Hindlimb muscle (tissue), 1 donor: ENCODE measurements at regions not wholly inside any gene's neighbourhood (a gene's known extent, or its start where the extent isn't known, plus 50 kb on each side); places are given as distances from the start of the nearest gene placed in this dataset.

Experiments used
- DNase-seq: peaks from one replicate; pipeline ENCODE4 v3.0.0-alpha.2; 2013

DNA sequence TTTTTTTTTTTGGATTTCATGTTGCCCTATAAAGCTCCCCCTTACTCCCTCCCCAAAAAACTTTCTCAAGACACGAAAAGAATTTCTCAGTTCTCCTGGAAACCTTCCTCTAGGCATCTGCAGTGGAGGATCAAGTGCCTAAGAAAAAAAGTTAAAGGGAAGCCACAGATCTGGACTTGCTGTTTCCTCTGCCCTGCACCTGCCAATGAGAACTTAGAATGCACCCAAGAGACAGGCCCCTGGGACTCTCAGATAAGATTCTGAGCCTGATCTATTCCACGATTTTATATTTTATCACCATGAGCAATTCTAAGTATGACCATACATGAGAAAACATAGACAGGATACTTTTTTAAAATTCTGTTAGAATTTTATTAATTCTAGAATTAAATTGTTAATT lies 728.9 kb downstream of the BCL11B start:
- DNase-seq = no peak

DNA sequence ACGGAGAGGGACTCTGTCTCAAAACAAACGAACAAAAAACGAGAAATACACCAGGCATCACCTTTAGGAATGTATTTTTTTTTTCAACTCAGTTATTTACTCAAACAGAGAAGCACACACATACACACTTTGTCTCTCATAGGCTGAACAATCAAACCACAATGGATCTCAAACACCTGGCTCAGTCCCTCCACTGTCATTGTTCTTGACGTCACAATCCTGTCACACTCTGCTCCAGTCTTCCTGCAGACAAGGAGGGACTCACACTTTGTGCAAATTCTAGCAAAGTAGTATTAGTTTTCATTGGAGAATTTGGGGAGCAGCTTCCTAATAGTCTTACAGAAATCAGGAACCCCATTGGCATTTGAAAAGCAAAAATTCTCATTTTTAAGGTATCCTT lies 727.8 kb downstream of the BCL11B start:
- no peak for DNase-seq

DNA sequence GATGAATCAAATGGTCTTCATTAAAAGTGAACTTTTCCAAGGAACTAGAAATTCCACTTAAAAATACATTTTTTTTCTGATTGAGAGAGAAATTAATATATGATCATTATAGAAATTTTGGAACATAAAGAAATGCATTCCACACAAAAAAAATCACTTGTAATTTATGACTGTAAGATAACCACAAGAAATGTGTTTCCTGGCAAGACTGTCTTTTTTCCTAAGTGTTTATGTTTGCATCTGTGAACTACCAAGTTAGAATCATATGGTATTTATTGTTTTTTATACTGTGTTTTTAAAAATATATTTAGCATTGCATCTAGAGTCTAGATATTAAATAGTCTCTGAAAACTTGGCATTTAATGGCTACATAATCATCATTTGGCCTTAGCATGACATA lies 726.8 kb downstream of the BCL11B start:
- no peak for DNase-seq

DNA sequence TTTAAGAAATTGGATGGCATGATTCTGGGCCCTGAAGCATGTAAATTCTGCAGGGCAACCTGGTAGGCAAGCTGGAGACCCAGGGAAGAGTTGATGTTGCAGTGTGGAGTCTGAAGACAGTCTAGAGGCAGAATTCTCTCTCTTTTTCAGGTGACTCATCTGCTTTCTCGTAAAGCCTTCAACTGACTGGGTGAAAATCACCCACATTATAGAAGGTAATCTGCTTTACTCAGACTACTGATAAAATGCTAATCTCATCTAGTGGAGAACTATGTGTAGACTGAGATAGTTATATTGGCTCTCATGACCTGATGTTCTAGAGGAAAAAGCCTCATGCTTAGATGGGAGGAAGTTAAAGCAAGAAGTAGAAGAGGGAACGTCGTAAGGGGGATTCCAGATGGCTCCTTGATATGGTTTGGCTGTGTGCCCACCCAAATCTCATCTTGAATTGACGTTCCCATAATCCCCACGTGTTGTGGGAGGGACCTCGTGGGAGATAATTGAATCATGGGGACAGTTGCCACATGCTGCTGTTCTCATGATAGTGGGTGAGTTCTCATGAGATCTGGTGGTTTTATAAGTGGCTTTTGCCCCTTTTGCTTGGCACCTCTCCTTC lies 723.8 kb downstream of the BCL11B start:
- DNase-seq = no peak

DNA sequence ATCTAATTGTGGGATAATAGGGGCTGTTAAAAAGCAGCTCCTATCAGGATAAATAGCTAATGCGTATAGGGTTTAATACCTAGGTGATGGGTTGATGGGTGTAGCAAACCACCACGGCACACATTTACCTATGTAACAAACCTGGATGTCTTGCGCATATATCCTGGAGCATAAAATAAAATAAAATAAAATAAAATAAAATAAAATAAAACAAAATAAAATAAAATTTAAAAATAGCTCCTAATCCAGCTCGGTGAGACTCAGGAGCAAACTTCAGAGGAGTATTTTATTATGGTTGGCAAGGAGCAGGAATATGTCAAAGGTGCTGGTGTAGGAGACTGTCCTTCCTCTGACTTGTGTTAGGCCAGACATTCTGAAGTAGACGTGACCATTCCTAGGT lies 721.0 kb downstream of the BCL11B start:
- no peak for DNase-seq

DNA sequence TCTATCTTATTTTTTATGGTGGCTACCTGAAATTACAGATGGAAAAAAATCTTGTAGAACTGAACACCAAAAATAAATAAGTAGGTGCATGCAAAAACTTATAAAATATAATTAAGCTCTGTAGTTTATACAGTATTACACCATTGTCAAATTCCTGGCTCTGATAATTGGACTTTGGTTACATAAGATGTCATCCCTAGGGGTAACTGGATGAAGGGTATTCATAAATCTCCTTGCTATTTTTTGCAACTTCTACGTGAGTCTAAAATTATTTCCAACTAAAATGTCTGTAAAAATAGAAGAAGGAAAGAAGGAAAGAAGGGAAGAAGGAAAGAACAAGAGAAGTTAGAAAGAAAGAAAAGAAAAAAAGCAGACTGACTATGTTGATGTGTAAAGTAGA lies 716.6 kb downstream of the BCL11B start:
- DNase-seq = no peak

DNA sequence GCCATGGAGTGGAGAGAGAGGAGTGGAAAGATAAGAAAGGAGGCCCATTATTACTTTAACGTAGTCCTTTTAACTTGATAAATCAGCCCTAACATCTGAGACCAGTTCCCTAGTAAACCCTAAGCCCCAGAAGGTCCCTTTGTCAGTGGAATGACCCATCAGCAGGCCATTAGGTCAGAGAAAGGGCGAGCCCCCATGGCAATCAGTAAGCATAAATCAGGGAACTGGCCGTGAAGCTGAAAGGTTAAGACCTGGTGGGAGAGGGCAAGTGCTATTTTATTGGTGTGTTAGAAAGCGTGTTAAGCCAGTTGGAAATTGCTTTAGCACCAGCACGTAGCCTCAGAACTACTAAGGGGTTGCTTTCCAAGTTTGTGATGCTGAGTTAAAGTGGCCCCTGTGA lies 708.0 kb downstream of the BCL11B start:
- no peak for DNase-seq

DNA sequence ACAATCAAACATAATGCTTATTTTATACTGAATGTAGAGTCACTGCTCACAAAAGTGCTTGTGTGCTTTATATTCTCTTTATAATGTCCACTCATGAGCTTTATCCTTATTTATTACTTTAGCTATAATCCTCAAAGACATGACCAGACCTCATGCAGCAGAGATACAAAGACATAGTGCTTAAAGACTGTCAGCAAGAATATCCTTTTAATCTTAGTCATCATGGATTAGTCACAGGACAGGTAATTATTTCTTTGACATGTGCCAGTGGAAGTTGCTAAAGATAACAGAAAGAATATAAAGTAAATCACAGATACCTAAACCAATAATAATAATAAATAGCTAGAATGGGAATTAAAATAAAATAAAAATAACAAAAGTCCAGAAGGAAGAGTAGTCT lies 707.5 kb downstream of the BCL11B start:
- DNase-seq = no peak

DNA sequence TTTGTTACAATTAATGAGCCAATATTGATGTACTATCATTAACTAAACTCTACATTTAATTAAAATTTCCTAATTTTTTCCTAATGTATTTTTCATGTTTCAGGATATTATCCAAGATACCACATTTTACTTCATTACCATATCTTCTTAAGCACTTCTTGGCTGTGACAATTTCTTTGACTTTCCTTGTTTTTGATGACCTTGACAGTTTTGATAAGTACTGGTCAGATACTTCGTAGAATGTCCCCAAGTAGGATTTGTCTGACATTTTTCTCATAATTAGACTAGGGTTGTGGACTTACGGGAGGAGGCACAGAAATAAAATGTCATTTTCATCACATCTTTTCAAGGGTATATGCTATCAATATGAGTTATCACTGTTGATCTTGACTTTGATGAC lies 700.9 kb downstream of the BCL11B start:
- DNase-seq = no peak

DNA sequence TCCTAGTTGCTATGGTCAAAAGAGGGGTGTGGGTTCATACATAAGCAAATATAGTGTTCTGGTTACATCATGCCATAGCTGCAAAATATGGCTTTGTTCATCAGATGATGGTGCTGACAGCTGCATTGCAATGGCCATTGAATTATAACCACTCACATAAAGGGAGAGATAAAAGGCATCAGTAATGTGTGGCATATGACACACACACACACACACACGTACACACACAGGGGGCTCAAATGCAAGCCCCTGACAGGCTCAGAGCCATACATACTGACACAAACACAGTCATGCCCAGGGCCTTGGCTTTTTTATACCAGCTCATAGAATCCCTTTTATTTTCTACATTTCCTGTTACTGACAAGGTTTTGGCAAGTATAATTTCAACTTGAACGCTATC lies 698.9 kb downstream of the BCL11B start:
- no peak for DNase-seq

DNA sequence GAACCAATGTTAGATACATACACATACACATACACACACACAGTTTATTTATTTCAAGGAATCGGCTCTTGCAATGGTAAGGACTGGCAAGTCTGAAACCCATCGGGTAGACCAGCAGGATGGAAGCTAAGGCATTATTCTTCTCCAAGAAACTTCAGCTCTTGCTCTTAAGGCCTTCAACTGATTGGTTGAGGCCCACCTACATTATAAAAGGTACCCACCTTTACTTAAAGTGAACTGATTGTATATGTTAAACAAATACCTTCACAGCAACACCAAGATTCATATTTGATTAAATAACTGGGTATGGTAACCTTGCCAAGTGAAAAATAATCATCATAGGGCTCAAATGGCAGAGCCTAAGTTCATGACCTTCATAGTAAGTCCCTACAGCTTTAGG lies 695.5 kb downstream of the BCL11B start:
- no peak for DNase-seq

DNA sequence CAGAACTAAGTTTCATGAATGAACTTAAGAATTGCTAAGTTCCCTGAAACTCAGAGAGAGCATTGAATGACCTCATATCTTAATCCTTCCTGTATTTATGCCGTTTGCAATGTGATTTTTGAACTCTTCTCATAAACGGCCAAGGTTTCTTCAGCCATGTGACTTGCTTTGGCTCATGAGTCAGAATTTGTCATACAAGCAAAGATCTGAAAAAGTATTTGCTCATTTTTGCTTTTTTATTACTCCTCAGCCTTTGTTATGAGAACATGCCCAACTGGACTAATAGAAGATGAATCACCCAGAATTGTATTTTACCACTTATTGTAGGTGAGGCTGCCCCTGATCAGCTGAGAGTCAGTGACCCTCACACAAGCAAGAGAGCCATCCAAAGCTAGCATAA lies 693.8 kb downstream of the BCL11B start:
- DNase-seq = no peak

DNA sequence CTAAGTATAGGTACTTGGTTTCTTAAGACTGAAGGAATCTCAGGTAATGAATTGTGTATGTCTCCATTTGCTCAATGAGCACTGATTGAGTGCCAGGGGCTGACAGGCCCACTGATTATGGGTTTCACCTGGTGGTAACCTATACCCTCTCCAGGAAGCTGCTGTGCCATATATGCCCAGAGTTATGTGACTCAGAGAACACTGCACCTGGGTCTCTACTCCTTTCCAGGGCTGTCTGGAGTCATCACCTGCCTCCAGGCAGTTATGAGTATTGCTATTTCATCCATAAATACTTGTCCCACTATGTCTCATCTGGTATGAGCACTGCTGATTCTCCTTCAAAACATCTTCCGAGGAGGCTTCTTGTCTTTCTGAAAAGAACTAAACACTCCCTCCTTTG lies 692.9 kb downstream of the BCL11B start:
- no peak for DNase-seq

DNA sequence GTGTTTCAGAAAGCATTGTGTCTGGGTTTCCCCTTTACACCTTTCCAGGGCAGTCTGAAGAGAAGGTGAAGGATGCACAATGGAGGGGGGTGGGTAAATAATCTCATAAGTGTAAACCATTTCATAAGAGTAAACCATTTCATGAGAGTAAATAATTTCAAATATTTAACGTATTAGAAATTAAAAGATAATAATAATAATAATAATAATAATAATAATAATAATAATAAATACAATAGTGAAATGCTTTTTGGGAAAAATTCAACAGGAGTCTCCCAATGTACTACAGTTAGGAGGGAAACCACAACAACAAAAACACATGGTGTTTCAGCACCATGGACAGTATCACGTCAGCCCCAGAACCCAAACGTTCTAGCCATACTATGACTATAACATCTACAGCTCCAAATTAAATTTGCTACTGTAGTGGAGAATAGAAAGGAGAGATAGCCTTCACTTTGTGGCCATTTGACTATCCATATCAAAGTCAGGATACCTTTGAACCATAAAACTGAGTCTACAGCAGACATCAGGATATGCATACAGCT lies 691.8 kb downstream of the BCL11B start:
- peak; percentile 39 for DNase-seq

DNA sequence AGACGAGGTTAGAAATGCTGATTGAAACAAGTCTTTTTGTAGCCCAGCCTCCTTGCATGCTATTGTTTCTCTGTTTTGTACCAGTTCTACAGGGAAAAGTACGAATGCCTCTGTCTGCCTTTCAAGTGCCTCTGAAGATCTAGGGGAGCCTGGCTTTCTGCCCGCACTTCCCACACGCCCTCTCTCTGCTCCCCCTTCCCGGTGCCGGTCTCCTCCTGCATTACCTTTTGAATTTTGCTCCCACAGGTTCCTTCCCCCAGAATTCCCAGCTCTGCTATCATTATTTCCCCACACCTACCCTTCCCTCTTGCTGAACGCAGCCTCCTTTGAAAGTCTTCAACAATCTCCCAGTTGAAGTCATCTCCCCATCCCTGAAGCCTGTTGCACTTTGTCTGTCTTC lies 689.7 kb downstream of the BCL11B start:
- no peak for DNase-seq

DNA sequence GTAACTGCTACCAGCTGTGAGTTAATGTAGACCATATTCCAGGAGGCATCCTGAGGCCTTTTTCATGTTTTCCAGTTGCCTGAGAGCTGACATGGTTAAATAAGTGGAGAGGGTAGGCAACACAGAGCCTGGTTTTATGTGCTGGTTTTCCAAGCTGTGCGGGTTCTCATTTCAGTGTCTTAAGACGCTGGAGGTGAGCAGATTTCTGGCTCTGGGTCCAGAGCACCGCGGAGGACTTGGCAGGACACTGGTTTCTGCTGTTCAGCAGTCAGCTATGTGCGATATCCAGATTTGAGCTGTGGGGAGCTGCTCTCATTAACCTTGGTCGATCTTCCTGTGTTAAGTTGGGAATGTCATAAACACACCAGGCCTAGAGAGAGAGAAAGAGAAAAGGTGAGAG lies 680.8 kb downstream of the BCL11B start:
- DNase-seq = no peak

DNA sequence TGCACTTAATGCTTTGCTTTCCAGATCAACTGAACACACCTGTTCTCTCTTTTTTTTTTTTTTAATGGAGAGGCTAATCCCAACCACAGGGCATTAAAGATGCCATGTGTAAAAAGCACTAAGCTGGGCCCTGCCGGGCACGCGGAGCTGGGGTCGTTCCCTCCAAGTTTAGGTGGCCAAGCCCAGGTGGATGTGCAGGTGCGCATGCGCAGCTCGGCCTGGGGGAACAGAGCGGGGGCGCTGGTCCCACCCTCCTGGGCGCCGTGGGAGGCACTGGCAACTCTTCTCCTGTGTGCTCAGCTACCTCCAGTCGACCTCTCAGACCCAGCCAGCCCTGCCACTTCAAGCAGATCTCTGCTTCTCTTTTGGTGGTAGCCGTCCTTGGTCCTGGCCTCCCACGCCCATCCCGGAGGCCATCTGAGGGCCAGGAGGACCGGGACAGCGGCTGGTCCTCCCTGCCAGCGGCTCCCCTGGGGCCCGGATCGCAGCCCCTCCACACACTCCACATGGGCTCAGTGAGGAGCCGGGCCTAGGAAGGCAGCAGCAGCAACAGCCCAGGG lies 679.3 kb downstream of the BCL11B start:
- DNase-seq = no peak

DNA sequence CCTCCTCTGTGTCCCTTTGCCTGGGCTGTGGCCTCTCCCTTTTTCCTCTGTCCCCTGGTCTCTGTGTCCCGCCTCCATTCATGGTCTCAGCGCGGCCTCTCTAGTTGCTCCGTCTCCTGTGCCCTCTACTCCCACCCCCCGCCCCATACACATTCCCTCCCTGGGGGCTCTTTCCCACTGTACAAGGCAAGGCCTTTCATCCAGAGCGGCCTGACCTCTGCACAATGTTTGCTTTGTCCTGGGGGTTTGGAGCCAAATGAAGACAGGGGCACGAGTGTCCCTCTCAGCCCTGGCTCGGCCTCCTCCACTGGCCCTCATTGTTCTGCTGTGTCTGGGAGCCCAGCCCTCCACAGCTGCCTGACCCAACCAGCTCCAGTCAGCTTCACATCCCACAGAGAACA lies 678.6 kb downstream of the BCL11B start:
- no peak for DNase-seq

DNA sequence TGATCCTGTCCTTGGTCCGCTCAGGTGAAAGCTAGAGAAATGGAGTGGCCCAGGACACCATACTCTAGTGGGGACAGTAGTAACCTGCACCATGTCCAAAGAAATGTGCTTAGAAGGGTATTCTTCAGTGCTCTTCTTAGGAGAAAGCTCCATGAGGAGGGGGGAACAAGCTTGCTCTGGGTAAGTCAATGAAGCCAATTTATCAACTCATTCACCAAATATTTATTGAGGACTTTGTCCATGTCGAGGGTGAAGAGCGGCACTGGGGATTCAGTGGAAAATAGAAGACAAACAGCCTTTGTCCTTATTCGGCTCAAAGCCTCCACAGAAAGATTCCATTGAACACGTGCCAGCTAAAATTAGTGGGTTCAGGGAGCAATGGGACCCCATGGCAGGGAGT lies 677.8 kb downstream of the BCL11B start:
- DNase-seq = no peak

DNA sequence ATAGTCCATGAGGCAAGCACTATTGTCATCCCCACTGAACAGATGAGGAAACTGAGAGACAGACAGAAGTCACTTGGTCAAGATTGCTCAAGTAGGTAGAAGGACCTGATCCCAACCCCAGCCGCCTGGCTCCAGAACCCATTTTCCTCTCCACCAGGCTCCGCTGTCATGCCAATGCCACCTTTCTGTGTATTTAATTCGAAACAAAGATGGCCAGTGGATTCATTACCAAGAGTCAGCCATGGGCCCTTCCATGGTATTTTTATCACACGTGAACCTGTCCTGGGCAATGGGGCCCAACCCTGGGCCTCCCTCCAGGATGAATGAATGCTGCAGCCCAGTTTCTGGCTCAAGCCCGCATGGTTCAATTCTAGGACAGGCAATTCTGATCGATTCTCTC lies 673.4 kb downstream of the BCL11B start:
- no peak for DNase-seq

DNA sequence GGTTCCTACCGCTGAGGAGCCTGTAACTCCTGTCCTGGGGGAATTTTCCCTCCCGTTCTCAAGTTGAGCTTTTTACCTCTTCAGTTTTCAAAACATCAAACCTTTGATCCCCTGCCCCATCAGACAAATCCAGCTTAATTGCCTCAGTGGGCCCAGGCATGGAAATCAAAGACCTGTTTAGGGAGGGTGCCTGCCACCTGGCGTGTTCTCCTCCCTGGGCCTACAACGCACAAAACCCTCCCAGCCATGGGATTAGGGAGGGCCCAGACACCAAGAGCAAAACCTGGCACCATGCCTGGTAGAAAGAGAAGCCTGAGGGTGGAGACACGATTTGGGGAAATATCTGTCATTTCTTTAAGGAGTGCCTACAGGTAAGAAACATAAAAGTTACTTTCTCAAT lies 672.9 kb downstream of the BCL11B start:
- no peak for DNase-seq

DNA sequence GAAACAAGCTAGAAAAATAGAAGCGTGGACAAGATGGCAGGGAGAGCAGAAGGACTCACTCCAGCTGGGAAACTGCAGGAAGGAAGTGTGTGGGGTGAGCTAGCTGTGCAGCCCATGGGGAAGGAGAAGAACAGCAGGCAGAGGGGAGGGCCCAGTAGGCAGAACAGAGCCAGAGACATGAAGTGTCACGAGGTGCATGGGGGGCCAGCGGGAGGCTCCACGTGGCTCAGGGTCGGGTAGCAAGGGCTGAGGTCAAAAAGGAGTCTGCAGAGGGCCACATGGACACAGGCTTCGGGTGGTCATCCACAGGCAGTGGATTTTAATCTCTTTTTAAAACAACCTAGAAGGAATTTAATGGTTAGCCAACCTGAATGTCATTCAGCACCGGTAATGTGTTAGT lies 669.0 kb downstream of the BCL11B start:
- DNase-seq = no peak

DNA sequence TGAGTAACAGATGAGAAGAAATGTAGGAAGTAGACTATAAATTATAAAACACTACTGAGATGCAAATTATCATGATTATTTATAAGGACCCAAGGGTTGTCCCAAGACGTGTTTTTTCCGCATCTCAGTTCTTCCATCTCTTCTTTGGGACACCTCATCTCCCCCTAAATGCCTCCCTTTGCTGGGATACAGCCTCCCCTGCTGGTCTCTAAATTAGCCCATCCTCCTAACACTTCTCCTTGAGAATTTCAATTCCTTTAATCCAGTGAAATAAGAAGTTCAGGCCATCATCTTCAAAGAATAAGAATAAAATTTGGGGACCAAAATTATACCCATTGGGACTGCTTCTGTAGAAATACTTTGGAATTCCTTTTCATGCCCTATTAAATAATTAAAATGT lies 667.0 kb downstream of the BCL11B start:
- DNase-seq = no peak

DNA sequence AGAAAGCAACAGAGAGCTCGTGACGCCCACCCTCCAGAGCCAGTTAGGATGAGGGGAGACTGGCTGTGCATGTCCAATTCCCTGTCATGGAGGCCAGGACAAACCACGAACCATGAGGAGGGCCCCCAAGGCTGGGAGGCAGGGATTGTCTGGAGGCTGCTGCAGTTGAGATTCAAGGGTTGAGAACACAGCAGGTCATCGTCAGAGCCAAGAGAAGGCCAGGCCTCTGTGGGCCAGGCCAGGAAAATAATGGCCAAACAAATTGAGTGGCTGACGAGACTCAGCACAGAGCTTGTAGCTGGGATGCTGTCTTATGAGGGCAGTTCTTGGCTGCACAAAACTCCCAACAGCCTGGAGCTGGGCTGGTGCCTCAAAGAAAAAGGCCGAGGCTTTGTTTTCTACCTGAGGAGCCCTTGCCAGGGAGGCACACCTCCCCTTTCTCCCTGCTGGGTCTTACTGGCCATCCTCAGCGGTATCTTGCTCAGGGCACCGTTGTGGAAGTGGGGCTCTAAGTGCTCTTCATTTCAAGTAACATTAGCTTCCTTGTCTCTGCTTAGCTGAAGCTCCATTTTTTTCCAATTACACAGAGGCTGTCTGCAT lies 665.9 kb downstream of the BCL11B start:
- DNase-seq = no peak

DNA sequence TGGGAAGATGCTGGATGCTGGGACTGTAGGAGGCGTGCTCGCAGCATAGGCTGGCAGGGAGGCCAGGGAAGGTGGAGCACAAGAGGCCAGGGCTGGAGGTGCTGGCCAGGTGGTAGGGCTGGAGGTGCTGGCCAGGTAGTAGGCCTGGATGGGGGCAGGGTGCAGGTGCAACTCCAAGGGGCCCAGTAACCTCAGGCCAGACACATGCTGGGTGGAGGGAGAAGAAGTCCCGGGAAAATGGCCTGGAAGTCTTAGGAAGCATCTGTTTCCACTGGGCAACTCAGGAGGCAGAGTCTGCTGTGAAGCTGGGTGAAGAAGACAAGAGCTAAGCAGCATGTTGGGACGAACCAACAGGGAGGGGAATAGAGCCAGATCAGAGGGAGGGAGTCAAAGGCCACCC lies 665.2 kb downstream of the BCL11B start:
- DNase-seq = no peak
